ENCODE measurements at regions not wholly inside any gene's neighbourhood (a gene's known extent, or its start where the extent isn't known, plus 50 kb on each side); places are given as distances from the start of the nearest gene placed in this dataset.
A peak's percentile ranks its signal among the peaks of the same experiment; 100 is the strongest.

DNA sequence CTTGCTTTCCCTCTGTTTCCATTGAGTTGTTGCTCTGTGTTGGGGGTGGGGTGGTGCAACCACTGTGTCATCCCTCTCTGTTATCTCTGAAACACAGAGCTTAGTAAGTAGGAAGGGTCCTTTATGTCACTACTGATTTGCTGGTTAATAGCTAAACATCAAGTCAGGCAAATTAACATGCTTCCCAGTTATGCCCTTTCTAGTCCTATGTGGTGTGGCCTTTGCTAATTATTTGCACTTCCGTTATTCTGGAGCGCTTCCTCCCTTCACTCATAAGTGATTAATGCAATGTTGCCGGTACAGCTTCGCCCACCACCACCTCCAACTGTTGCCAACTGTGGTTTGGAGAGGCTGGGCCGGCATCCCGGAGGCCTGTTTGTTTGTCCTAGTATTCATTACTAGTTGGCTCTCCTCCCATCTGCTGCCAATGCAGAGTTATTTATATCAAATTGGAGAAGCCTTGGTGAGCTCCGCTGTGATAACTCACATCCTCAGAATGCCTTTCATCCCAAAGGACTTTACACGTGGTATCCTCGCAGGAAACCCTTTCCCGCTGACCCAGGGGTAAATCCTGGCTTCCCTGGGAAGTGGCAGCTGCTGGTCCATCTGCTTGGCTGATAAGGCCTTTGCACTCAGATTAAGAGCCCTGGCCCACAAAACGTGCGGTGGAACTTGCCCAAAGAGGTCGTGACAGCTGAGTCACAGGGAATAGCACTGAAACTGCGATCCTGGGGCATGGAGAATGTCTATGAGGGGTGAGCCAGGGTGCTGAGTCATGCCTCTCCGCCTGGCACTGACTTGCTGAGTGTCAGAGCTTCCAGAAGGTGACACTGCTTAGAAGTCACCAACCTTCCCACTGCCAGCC lies 72.0 kb upstream of the ZCCHC2 start:
- no peak overlapping the region for H3K4me2 ChIP-seq
- DNase-seq (ENCODE audit: low spot score) = peak; percentile 50
- 58% methylated on average over 15 of the region's 15 CpGs for WGBS (ENCODE audit: low lambda C conversion rate, missing lambda C conversion rate)

GRCh38 chr18:62452280-62452831 lies 70.5 kb upstream of the ZCCHC2 start:
- DNase-seq (ENCODE audit: low spot score) = peak; percentile 53
- H3K4me1 ChIP-seq (ENCODE audit: insufficient read depth) = peaks cover 7% of the 10 kb centered on the region
- TF ChIP-seq, protein P1, sequence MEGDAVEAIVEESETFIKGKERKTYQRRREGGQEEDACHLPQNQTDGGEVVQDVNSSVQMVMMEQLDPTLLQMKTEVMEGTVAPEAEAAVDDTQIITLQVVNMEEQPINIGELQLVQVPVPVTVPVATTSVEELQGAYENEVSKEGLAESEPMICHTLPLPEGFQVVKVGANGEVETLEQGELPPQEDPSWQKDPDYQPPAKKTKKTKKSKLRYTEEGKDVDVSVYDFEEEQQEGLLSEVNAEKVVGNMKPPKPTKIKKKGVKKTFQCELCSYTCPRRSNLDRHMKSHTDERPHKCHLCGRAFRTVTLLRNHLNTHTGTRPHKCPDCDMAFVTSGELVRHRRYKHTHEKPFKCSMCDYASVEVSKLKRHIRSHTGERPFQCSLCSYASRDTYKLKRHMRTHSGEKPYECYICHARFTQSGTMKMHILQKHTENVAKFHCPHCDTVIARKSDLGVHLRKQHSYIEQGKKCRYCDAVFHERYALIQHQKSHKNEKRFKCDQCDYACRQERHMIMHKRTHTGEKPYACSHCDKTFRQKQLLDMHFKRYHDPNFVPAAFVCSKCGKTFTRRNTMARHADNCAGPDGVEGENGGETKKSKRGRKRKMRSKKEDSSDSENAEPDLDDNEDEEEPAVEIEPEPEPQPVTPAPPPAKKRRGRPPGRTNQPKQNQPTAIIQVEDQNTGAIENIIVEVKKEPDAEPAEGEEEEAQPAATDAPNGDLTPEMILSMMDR (IDR thresholded peaks at IDR 0.05; ENCODE audit: poor library complexity) = no peak
- TF ChIP-seq EZH2phosphoT487 (IDR thresholded peaks at IDR 0.05; ENCODE audit: low read depth, severe bottlenecking, unreplicated experiment) (no peak), EZH2 (IDR thresholded peaks at IDR 0.05; ENCODE audit: borderline replicate concordance) (no peak)
- H3K4me3 ChIP-seq = no peak overlapping the region
- H2AFZ ChIP-seq = no peak overlapping the region
- H3K27ac ChIP-seq = no peak overlapping the region
- 61% methylated on average over 5 of the region's 5 CpGs for WGBS (ENCODE audit: low lambda C conversion rate, missing lambda C conversion rate)
- H3K9me3 ChIP-seq (ENCODE audit: low read depth) = no peaks in the 10 kb centered on the region
- H4K20me1 ChIP-seq (ENCODE audit: insufficient read depth, poor library complexity, severe bottlenecking) = no peaks in the 10 kb centered on the region
- no peaks in the 10 kb centered on the region for H3K79me2 ChIP-seq
- peak overlapping the region; percentile 16 for H3K4me2 ChIP-seq
- no peaks in the 10 kb centered on the region for H3K36me3 ChIP-seq (replicated peaks; ENCODE audit: insufficient read depth, low read depth)
- H3K9me2 ChIP-seq (replicated peaks; ENCODE audit: insufficient read depth) = no peaks in the 10 kb centered on the region
- no peaks in the 10 kb centered on the region for H3K27me3 ChIP-seq

More for the DNA sequence above, 72.0 kb upstream of the ZCCHC2 start:
- H3K27ac ChIP-seq = no peak overlapping the region
- TF ChIP-seq EZH2 (IDR thresholded peaks at IDR 0.05; ENCODE audit: borderline replicate concordance) (no peak), EZH2phosphoT487 (IDR thresholded peaks at IDR 0.05; ENCODE audit: low read depth, severe bottlenecking, unreplicated experiment) (no peak)
- TF ChIP-seq, protein P1 (IDR thresholded peaks at IDR 0.05; ENCODE audit: poor library complexity) = no peak
- no peak overlapping the region for H3K4me3 ChIP-seq
- H3K4me1 ChIP-seq (ENCODE audit: insufficient read depth) = peaks cover 7% of the 10 kb centered on the region
- H3K36me3 ChIP-seq (replicated peaks; ENCODE audit: insufficient read depth, low read depth) = no peaks in the 10 kb centered on the region
- H3K79me2 ChIP-seq = no peaks in the 10 kb centered on the region
- no peaks in the 10 kb centered on the region for H3K27me3 ChIP-seq
- no peaks in the 10 kb centered on the region for H3K9me2 ChIP-seq (replicated peaks; ENCODE audit: insufficient read depth)
- no peaks in the 10 kb centered on the region for H4K20me1 ChIP-seq (ENCODE audit: insufficient read depth, poor library complexity, severe bottlenecking)
- H3K9me3 ChIP-seq (ENCODE audit: low read depth) = no peaks in the 10 kb centered on the region
- H2AFZ ChIP-seq = no peak overlapping the region

DNA sequence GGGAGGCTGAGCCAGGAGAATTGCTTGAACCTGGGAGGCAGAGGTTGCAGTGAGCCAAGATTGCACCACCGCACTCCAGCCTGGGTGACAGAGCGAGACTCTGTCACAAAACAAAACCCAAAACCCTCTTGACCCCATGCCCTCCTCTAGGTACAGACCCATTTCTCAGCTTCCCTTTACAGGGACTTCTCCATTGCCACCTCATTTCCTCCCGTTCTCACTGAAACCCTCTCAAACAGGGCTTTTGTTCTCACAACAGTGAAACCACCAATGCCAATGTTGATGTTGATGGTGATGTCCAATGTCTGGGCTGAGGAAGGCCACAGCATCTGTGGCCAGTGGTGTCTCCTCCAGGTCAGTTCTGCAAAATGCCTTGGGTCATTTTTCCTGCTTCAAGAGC lies 69.0 kb upstream of the ZCCHC2 start:
- WGBS (ENCODE audit: low lambda C conversion rate, missing lambda C conversion rate) = 100% methylated on average over 3 of the region's 3 CpGs
- H3K9me2 ChIP-seq (replicated peaks; ENCODE audit: insufficient read depth) = no peaks in the 10 kb centered on the region
- no peak overlapping the region for H3K27ac ChIP-seq
- no peak overlapping the region for H3K4me3 ChIP-seq
- no peaks in the 10 kb centered on the region for H3K79me2 ChIP-seq
- no peaks in the 10 kb centered on the region for H4K20me1 ChIP-seq (ENCODE audit: insufficient read depth, poor library complexity, severe bottlenecking)
- no peak overlapping the region for H3K4me2 ChIP-seq
- DNase-seq (ENCODE audit: low spot score) = no peak
- no peaks in the 10 kb centered on the region for H3K9me3 ChIP-seq (ENCODE audit: low read depth)
- no peak for TF ChIP-seq EZH2 (IDR thresholded peaks at IDR 0.05; ENCODE audit: borderline replicate concordance)
- TF ChIP-seq EZH2phosphoT487 (IDR thresholded peaks at IDR 0.05; ENCODE audit: low read depth, severe bottlenecking, unreplicated experiment) = no peak
- TF ChIP-seq, protein P1 (IDR thresholded peaks at IDR 0.05; ENCODE audit: poor library complexity) = no peak
- no peak overlapping the region for H2AFZ ChIP-seq
- peaks cover 7% of the 10 kb centered on the region for H3K4me1 ChIP-seq (ENCODE audit: insufficient read depth)
- H3K36me3 ChIP-seq (replicated peaks; ENCODE audit: insufficient read depth, low read depth) = no peaks in the 10 kb centered on the region
- H3K27me3 ChIP-seq = no peaks in the 10 kb centered on the region
